ENCODE measurements at regions not wholly inside any gene's neighbourhood (a gene's known extent, or its start where the extent isn't known, plus 50 kb on each side); places are given as distances from the start of the nearest gene placed in this dataset.

- no peak for DNase-seq (ENCODE audit: low read depth)
- H3K4me3 ChIP-seq (ENCODE audit: control insufficient read depth, low read depth, low read length): no peak overlapping the region
- no peak for TF ChIP-seq CTCF (conservative IDR thresholded peaks at IDR 0.05; ENCODE audit: control insufficient read depth, insufficient read depth, low read depth, low read length)
These were observed 328.1 kb downstream of the MYCN start for GRCh38 chr2:16268301-16269000.

- H3K4me3 ChIP-seq (ENCODE audit: control insufficient read depth, low read depth, low read length): no peak overlapping the region
- TF ChIP-seq CTCF (conservative IDR thresholded peaks at IDR 0.05; ENCODE audit: control insufficient read depth, insufficient read depth, low read depth, low read length): no peak
- no peak for DNase-seq (ENCODE audit: low read depth)
These were observed 326.2 kb downstream of the MYCN start for GRCh38 chr2:16266571-16266970.

GRCh38 chr2:16264931-16265540 is 324.7 kb downstream of the MYCN start:
- TF ChIP-seq CTCF (conservative IDR thresholded peaks at IDR 0.05; ENCODE audit: control insufficient read depth, insufficient read depth, low read depth, low read length): no peak
- DNase-seq (ENCODE audit: low read depth): no peak
- H3K4me3 ChIP-seq (ENCODE audit: control insufficient read depth, low read depth, low read length): no peak overlapping the region

- no peak for DNase-seq (ENCODE audit: low read depth)
- no peak overlapping the region for H3K4me3 ChIP-seq (ENCODE audit: control insufficient read depth, low read depth, low read length)
- no peak for TF ChIP-seq CTCF (conservative IDR thresholded peaks at IDR 0.05; ENCODE audit: control insufficient read depth, insufficient read depth, low read depth, low read length)
These were observed 324.1 kb downstream of the MYCN start for GRCh38 chr2:16264491-16264890.

GRCh38 chr2:16263241-16263890 is 323.0 kb downstream of the MYCN start:
- DNase-seq (ENCODE audit: low read depth): no peak
- TF ChIP-seq CTCF (conservative IDR thresholded peaks at IDR 0.05; ENCODE audit: control insufficient read depth, insufficient read depth, low read depth, low read length): no peak
- no peak overlapping the region for H3K4me3 ChIP-seq (ENCODE audit: control insufficient read depth, low read depth, low read length)

GRCh38 chr2:16262526-16263178 is 322.3 kb downstream of the MYCN start:
- no peak overlapping the region for H3K4me3 ChIP-seq (ENCODE audit: control insufficient read depth, low read depth, low read length)
- TF ChIP-seq CTCF (conservative IDR thresholded peaks at IDR 0.05; ENCODE audit: control insufficient read depth, insufficient read depth, low read depth, low read length): no peak
- DNase-seq (ENCODE audit: low read depth): no peak
